A673 (cell line): ENCODE measurements at regions not wholly inside any gene's neighbourhood (a gene's known extent, or its start where the extent isn't known, plus 50 kb on each side); places are given as distances from the start of the nearest gene placed in this dataset.

Experiments
- BruUV-seq: library from RNA; stranded (reverse); fragments of 400-500 nt; replicated peaks from 2 replicates; lab custom pipeline; 2021; lab: Mats Ljungman, UMichigan
- CTCF ChIA-PET: fragments of 300-600 bp; sonication (Branson Sonifier 250); formaldehyde crosslinking; loops from one replicate; lab custom pipeline; 2022; ENCODE audit warnings: antibody characterized with exemption; lab: Charles Lee
- POLR2A ChIA-PET: fragments of 300-600 bp; sonication (Branson Sonifier 250); formaldehyde crosslinking; loops from one replicate; lab custom pipeline; 2022; ENCODE audit warnings: antibody characterized with exemption; ENCODE audit not compliant: low non-redundant PET; lab: Charles Lee
- DNase-seq: peaks from one replicate; pipeline ENCODE4 v3.0.0-alpha.2; 2015; ENCODE audit warnings: low spot score
- H3K27ac ChIP-seq: fragments of 200-600 bp; sonication (generic); 2 replicates; pipeline ENCODE4 v1.5.1; 2016; ENCODE audit warnings: mixed run types, low read depth, mild to moderate bottlenecking, mixed read lengths, antibody characterized with exemption, low read length; ENCODE audit not compliant: poor library complexity, severe bottlenecking
- H3K27me3 ChIP-seq: fragments of 200-600 bp; sonication (generic); replicated peaks from 2 replicates; pipeline ENCODE4 v1.6.1; 2017; ENCODE audit warnings: mixed run types, low read depth, mild to moderate bottlenecking, mixed read lengths, antibody characterized with exemption, low read length; ENCODE audit not compliant: insufficient read depth, poor library complexity
- H3K36me3 ChIP-seq: fragments of 200-600 bp; sonication (generic); 2 replicates; pipeline ENCODE4 v1.6.1; 2016; ENCODE audit warnings: mixed run types, mild to moderate bottlenecking, mixed read lengths, antibody characterized with exemption, low read length; ENCODE audit not compliant: insufficient read depth, poor library complexity, severe bottlenecking
- H3K4me1 ChIP-seq: fragments of 200-600 bp; sonication (generic); 2 replicates; pipeline ENCODE4 v1.6.1; 2017; ENCODE audit warnings: mixed run types, mild to moderate bottlenecking, mixed read lengths, antibody characterized with exemption, low read length; ENCODE audit not compliant: insufficient read depth, poor library complexity, severe bottlenecking
- H3K4me3 ChIP-seq: fragments of 200-600 bp; sonication (generic); 2 replicates; pipeline ENCODE4 v1.5.1; 2016; ENCODE audit warnings: low read depth, mixed run types, mild to moderate bottlenecking, mixed read lengths, low read length; ENCODE audit not compliant: poor library complexity, severe bottlenecking
- H3K9me3 ChIP-seq: fragments of 200-600 bp; sonication (generic); 2 replicates; pipeline ENCODE4 v1.6.1; 2016; ENCODE audit warnings: mixed run types, low read depth, mild to moderate bottlenecking, mixed read lengths, antibody characterized with exemption, low read length; ENCODE audit not compliant: poor library complexity, severe bottlenecking
- CTCF ChIP-seq: fragments of 300-800, 200-600 bp; sonication (generic); conservative IDR thresholded peaks from 2 replicates; pipeline ENCODE4 v1.5.1; 2017; ENCODE audit warnings: low read depth, mild to moderate bottlenecking, antibody characterized with exemption, low read length, moderate library complexity, mixed read lengths
- EZH2 ChIP-seq: fragments of 200-600 bp; sonication (generic); IDR thresholded peaks from 2 replicates; pipeline ENCODE4 v1.6.1; 2017; ENCODE audit warnings: borderline replicate concordance, low read depth, mild to moderate bottlenecking, mixed read lengths, antibody characterized with exemption, low read length; ENCODE audit not compliant: poor library complexity, severe bottlenecking
- intact Hi-C: fragments of 100-400 bp; cut with micrococcal nuclease; formaldehyde crosslinking; loops from one replicate; pipeline ENCODE4 v1.10.0; 2022; ENCODE audit not compliant: unreplicated experiment

- Histone ChIP-seq H3K9me3 (no peaks in the 10 kb centered on the region), H3K4me1 (no peaks in the 10 kb centered on the region), H3K36me3 (no peaks in the 10 kb centered on the region), H3K4me3 (no peak overlapping the region), H3K27me3 (peaks cover 7% of the 10 kb centered on the region), H3K27ac (no peak overlapping the region)
- no TSS peak for BruUV-seq
- intact Hi-C loops = no loop called here
- POLR2A ChIA-PET = no interaction called here
- TF ChIP-seq CTCF = no peak
- TF ChIP-seq EZH2 = no peak
- CTCF ChIA-PET = no interaction called here
- no peak for DNase-seq
Measured at GRCh38 chr4:176444741-176445140, 125.0 kb downstream of the SPCS3 start.

GRCh38 chr4:176448761-176449160 lies 129.0 kb downstream of the SPCS3 start:
- ChIA-PET CTCF (no interaction called here), POLR2A (no interaction called here)
- H3K27me3 ChIP-seq = peaks cover 8% of the 10 kb centered on the region
- intact Hi-C loops = no loop called here
- H3K4me1 ChIP-seq = no peaks in the 10 kb centered on the region
- H3K36me3 ChIP-seq = no peaks in the 10 kb centered on the region
- no peak for DNase-seq
- H3K4me3 ChIP-seq = no peak overlapping the region
- no TSS peak for BruUV-seq
- H3K9me3 ChIP-seq = no peaks in the 10 kb centered on the region
- TF ChIP-seq EZH2 = no peak
- no peak for TF ChIP-seq CTCF
- no peak overlapping the region for H3K27ac ChIP-seq

GRCh38 chr4:176451443-176451842 lies 131.7 kb downstream of the SPCS3 start:
- no peak for DNase-seq
- no peak overlapping the region for H3K4me3 ChIP-seq
- no peak overlapping the region for H3K27ac ChIP-seq
- H3K9me3 ChIP-seq = no peaks in the 10 kb centered on the region
- no TSS peak for BruUV-seq
- ChIA-PET CTCF (no interaction called here), POLR2A (no interaction called here)
- no peaks in the 10 kb centered on the region for H3K4me1 ChIP-seq
- H3K36me3 ChIP-seq = no peaks in the 10 kb centered on the region
- peaks cover 11% of the 10 kb centered on the region for H3K27me3 ChIP-seq
- intact Hi-C loops = no loop called here
- TF ChIP-seq CTCF (no peak), EZH2 (no peak)
